ENCODE measurements at regions not wholly inside any gene's neighbourhood (a gene's known extent, or its start where the extent isn't known, plus 50 kb on each side); places are given as distances from the start of the nearest gene placed in this dataset.

- no peak overlapping the region for H2BK120ac ChIP-seq (ENCODE audit: insufficient read depth, low read length, poor library complexity)
- no peaks in the 10 kb centered on the region for H3K79me2 ChIP-seq (ENCODE audit: control insufficient read depth, insufficient read depth, low read length, poor library complexity)
- no peak overlapping the region for H3K4me2 ChIP-seq (ENCODE audit: low read length)
- DNase-seq = no peak
- H3K36me3 ChIP-seq (ENCODE audit: control insufficient read depth in 1 of 2, insufficient read depth in 2 of 2, low read length in 2 of 2) = no peaks in the 10 kb centered on the region
- no peak overlapping the region for H2BK12ac ChIP-seq (ENCODE audit: low read length)
- no peak overlapping the region for H3K4ac ChIP-seq (ENCODE audit: low read depth, low read length)
- no peak overlapping the region for H2AK5ac ChIP-seq (ENCODE audit: low read length)
- no peak overlapping the region for H4K8ac ChIP-seq (ENCODE audit: low read depth, low read length)
- no peak overlapping the region for H3K23ac ChIP-seq (ENCODE audit: low read length)
- no peak overlapping the region for H2BK5ac ChIP-seq (ENCODE audit: low read depth, low read length, poor library complexity)
- H3K27me3 ChIP-seq (ENCODE audit: insufficient read depth, low read length) = no peaks in the 10 kb centered on the region
- no peak overlapping the region for H3K18ac ChIP-seq (ENCODE audit: low read length)
- H4K12ac ChIP-seq (ENCODE audit: low read depth, low read length) = no peak overlapping the region
- no CpG with 5 or more reads among the region's 2 CpGs for WGBS (ENCODE audit: extremely low coverage, insufficient coverage, insufficient read length)
- H3K9me3 ChIP-seq (ENCODE audit: insufficient read depth, low read depth, low read length) = no peaks in the 10 kb centered on the region
- no peak overlapping the region for H2AFZ ChIP-seq (ENCODE audit: insufficient read depth, low read length, poor library complexity)
- no peak overlapping the region for H3K9ac ChIP-seq (ENCODE audit: low read length)
- no peak overlapping the region for H4K91ac ChIP-seq (ENCODE audit: low read depth, low read length)
- H3K27ac ChIP-seq (ENCODE audit: low read depth, low read length) = no peak overlapping the region
- no peaks in the 10 kb centered on the region for H3K79me1 ChIP-seq (ENCODE audit: low read length)
- H3K4me3 ChIP-seq (ENCODE audit: low read depth, low read length) = no peak overlapping the region
- H3K14ac ChIP-seq (ENCODE audit: low read length) = no peak overlapping the region
- no peaks in the 10 kb centered on the region for H3K4me1 ChIP-seq (ENCODE audit: control insufficient read depth in 1 of 2, insufficient read depth in 2 of 2, low read length in 2 of 2)
Observed at GRCh38 chrX:87873347-87873941, 355.8 kb downstream of the KLHL4 start.

- DNase-seq = no peak
- no peak overlapping the region for H3K9ac ChIP-seq (ENCODE audit: low read length)
- no peaks in the 10 kb centered on the region for H3K4me1 ChIP-seq (ENCODE audit: control insufficient read depth in 1 of 2, insufficient read depth in 2 of 2, low read length in 2 of 2)
- H4K8ac ChIP-seq (ENCODE audit: low read depth, low read length) = no peak overlapping the region
- no peak overlapping the region for H3K18ac ChIP-seq (ENCODE audit: low read length)
- no peak overlapping the region for H2BK120ac ChIP-seq (ENCODE audit: insufficient read depth, low read length, poor library complexity)
- no peak overlapping the region for H2BK5ac ChIP-seq (ENCODE audit: low read depth, low read length, poor library complexity)
- H3K4me2 ChIP-seq (ENCODE audit: low read length) = no peak overlapping the region
- H3K4me3 ChIP-seq (ENCODE audit: low read depth, low read length) = no peak overlapping the region
- no peak overlapping the region for H3K14ac ChIP-seq (ENCODE audit: low read length)
- no peak overlapping the region for H2AFZ ChIP-seq (ENCODE audit: insufficient read depth, low read length, poor library complexity)
- H3K4ac ChIP-seq (ENCODE audit: low read depth, low read length) = no peak overlapping the region
- H4K12ac ChIP-seq (ENCODE audit: low read depth, low read length) = no peak overlapping the region
- no peak overlapping the region for H4K91ac ChIP-seq (ENCODE audit: low read depth, low read length)
- H3K27ac ChIP-seq (ENCODE audit: low read depth, low read length) = no peak overlapping the region
- no peak overlapping the region for H2AK5ac ChIP-seq (ENCODE audit: low read length)
- H3K9me3 ChIP-seq (ENCODE audit: insufficient read depth, low read depth, low read length) = no peaks in the 10 kb centered on the region
- WGBS (ENCODE audit: extremely low coverage, insufficient coverage, insufficient read length) = no CpG with 5 or more reads among the region's 8 CpGs
- no peaks in the 10 kb centered on the region for H3K36me3 ChIP-seq (ENCODE audit: control insufficient read depth in 1 of 2, insufficient read depth in 2 of 2, low read length in 2 of 2)
- H3K27me3 ChIP-seq (ENCODE audit: insufficient read depth, low read length) = no peaks in the 10 kb centered on the region
- no peak overlapping the region for H3K23ac ChIP-seq (ENCODE audit: low read length)
- no peak overlapping the region for H2BK12ac ChIP-seq (ENCODE audit: low read length)
- H3K79me1 ChIP-seq (ENCODE audit: low read length) = no peaks in the 10 kb centered on the region
- no peaks in the 10 kb centered on the region for H3K79me2 ChIP-seq (ENCODE audit: control insufficient read depth, insufficient read depth, low read length, poor library complexity)
Observed at GRCh38 chrX:87874043-87874442, 356.4 kb downstream of the KLHL4 start.

- no peak overlapping the region for H3K23ac ChIP-seq (ENCODE audit: low read length)
- no peak overlapping the region for H3K4ac ChIP-seq (ENCODE audit: low read depth, low read length)
- no peak overlapping the region for H2BK12ac ChIP-seq (ENCODE audit: low read length)
- H3K27ac ChIP-seq (ENCODE audit: low read depth, low read length) = no peak overlapping the region
- no peak overlapping the region for H2BK5ac ChIP-seq (ENCODE audit: low read depth, low read length, poor library complexity)
- no peak overlapping the region for H4K8ac ChIP-seq (ENCODE audit: low read depth, low read length)
- no peaks in the 10 kb centered on the region for H3K79me2 ChIP-seq (ENCODE audit: control insufficient read depth, insufficient read depth, low read length, poor library complexity)
- no peaks in the 10 kb centered on the region for H3K36me3 ChIP-seq (ENCODE audit: control insufficient read depth in 1 of 2, insufficient read depth in 2 of 2, low read length in 2 of 2)
- no peak overlapping the region for H3K18ac ChIP-seq (ENCODE audit: low read length)
- H2AFZ ChIP-seq (ENCODE audit: insufficient read depth, low read length, poor library complexity) = no peak overlapping the region
- no peaks in the 10 kb centered on the region for H3K79me1 ChIP-seq (ENCODE audit: low read length)
- DNase-seq = no peak
- no CpG with 5 or more reads among the region's 10 CpGs for WGBS (ENCODE audit: extremely low coverage, insufficient coverage, insufficient read length)
- no peaks in the 10 kb centered on the region for H3K9me3 ChIP-seq (ENCODE audit: insufficient read depth, low read depth, low read length)
- no peak overlapping the region for H4K91ac ChIP-seq (ENCODE audit: low read depth, low read length)
- no peak overlapping the region for H3K14ac ChIP-seq (ENCODE audit: low read length)
- no peak overlapping the region for H2AK5ac ChIP-seq (ENCODE audit: low read length)
- no peaks in the 10 kb centered on the region for H3K27me3 ChIP-seq (ENCODE audit: insufficient read depth, low read length)
- H3K4me2 ChIP-seq (ENCODE audit: low read length) = no peak overlapping the region
- H2BK120ac ChIP-seq (ENCODE audit: insufficient read depth, low read length, poor library complexity) = no peak overlapping the region
- H4K12ac ChIP-seq (ENCODE audit: low read depth, low read length) = no peak overlapping the region
- no peaks in the 10 kb centered on the region for H3K4me1 ChIP-seq (ENCODE audit: control insufficient read depth in 1 of 2, insufficient read depth in 2 of 2, low read length in 2 of 2)
- H3K9ac ChIP-seq (ENCODE audit: low read length) = no peak overlapping the region
- H3K4me3 ChIP-seq (ENCODE audit: low read depth, low read length) = no peak overlapping the region
Observed at GRCh38 chrX:87878926-87879325, 361.3 kb downstream of the KLHL4 start.

- no peak for DNase-seq
- no peaks in the 10 kb centered on the region for H3K79me1 ChIP-seq (ENCODE audit: low read length)
- no peaks in the 10 kb centered on the region for H3K4me1 ChIP-seq (ENCODE audit: control insufficient read depth in 1 of 2, insufficient read depth in 2 of 2, low read length in 2 of 2)
- H2AK5ac ChIP-seq (ENCODE audit: low read length) = no peak overlapping the region
- H4K12ac ChIP-seq (ENCODE audit: low read depth, low read length) = no peak overlapping the region
- H3K9me3 ChIP-seq (ENCODE audit: insufficient read depth, low read depth, low read length) = no peaks in the 10 kb centered on the region
- no peak overlapping the region for H3K23ac ChIP-seq (ENCODE audit: low read length)
- H3K36me3 ChIP-seq (ENCODE audit: control insufficient read depth in 1 of 2, insufficient read depth in 2 of 2, low read length in 2 of 2) = no peaks in the 10 kb centered on the region
- H3K4me3 ChIP-seq (ENCODE audit: low read depth, low read length) = no peak overlapping the region
- H4K91ac ChIP-seq (ENCODE audit: low read depth, low read length) = no peak overlapping the region
- no peaks in the 10 kb centered on the region for H3K79me2 ChIP-seq (ENCODE audit: control insufficient read depth, insufficient read depth, low read length, poor library complexity)
- H4K8ac ChIP-seq (ENCODE audit: low read depth, low read length) = no peak overlapping the region
- no peak overlapping the region for H3K18ac ChIP-seq (ENCODE audit: low read length)
- H2BK5ac ChIP-seq (ENCODE audit: low read depth, low read length, poor library complexity) = no peak overlapping the region
- no peak overlapping the region for H3K9ac ChIP-seq (ENCODE audit: low read length)
- no peak overlapping the region for H2AFZ ChIP-seq (ENCODE audit: insufficient read depth, low read length, poor library complexity)
- H3K14ac ChIP-seq (ENCODE audit: low read length) = no peak overlapping the region
- no peak overlapping the region for H2BK12ac ChIP-seq (ENCODE audit: low read length)
- no peak overlapping the region for H3K4me2 ChIP-seq (ENCODE audit: low read length)
- H2BK120ac ChIP-seq (ENCODE audit: insufficient read depth, low read length, poor library complexity) = no peak overlapping the region
- H3K4ac ChIP-seq (ENCODE audit: low read depth, low read length) = no peak overlapping the region
- no peaks in the 10 kb centered on the region for H3K27me3 ChIP-seq (ENCODE audit: insufficient read depth, low read length)
- H3K27ac ChIP-seq (ENCODE audit: low read depth, low read length) = no peak overlapping the region
Observed at GRCh38 chrX:87890437-87890836, 372.8 kb downstream of the KLHL4 start.
